ENCODE measurements at regions not wholly inside any gene's neighbourhood (a gene's known extent, or its start where the extent isn't known, plus 50 kb on each side); places are given as distances from the start of the nearest gene placed in this dataset.

- TF ChIP-seq CTCF (IDR thresholded peaks at IDR 0.05; ENCODE audit: low read length) (no peak), EZH2phosphoT487 (IDR thresholded peaks at IDR 0.05; ENCODE audit: low read length) (no peak), EZH2 (optimal IDR thresholded peaks at IDR 0.05; ENCODE audit: low read depth, low read length) (no peak)
Observed at GRCh38 chr19:32154418-32154817, 191.0 kb upstream of the ZNF507 start.

All from MM.1S (cell line).